Astrocyte (in vitro differentiated cells and primary cell): ENCODE measurements at regions not wholly inside any gene's neighbourhood (a gene's known extent, or its start where the extent isn't known, plus 50 kb on each side); places are given as distances from the start of the nearest gene placed in this dataset.

Source experiments
- EZH2 ChIP-seq: IDR thresholded peaks from 2 replicates; pipeline ENCODE4 v1.6.1; 2012; ENCODE audit warnings: mild to moderate bottlenecking, low read length, inconsistent platforms; ENCODE audit not compliant: insufficient read depth
- TF ChIP-seq, protein P1 (sequence below): IDR thresholded peaks from 2 replicates; pipeline ENCODE4 v1.5.1; 2011; ENCODE audit warnings: low read depth, mild to moderate bottlenecking, inconsistent platforms, low read length, moderate library complexity; ENCODE audit not compliant: insufficient read depth

DNA sequence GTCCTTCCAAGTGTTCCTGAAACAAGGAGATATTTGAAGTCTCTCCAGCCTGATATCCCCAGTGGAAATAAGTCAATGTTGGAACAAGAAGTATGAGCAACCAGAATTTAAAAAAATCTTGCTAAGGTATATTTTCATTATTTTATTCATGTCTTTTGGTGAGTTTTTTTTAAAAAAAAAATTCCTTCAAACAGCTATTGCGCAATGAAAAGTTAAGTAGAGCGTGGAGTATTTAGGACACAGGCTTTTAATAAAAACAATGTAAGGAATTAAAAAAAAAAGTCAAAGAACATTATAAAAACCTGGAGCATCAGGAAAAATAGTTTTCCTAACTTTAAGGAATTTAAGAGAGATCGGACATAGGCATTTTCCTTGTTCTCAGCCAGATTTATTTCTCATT is 940.4 kb downstream of the KCNJ2 start:
- TF ChIP-seq, protein P1, sequence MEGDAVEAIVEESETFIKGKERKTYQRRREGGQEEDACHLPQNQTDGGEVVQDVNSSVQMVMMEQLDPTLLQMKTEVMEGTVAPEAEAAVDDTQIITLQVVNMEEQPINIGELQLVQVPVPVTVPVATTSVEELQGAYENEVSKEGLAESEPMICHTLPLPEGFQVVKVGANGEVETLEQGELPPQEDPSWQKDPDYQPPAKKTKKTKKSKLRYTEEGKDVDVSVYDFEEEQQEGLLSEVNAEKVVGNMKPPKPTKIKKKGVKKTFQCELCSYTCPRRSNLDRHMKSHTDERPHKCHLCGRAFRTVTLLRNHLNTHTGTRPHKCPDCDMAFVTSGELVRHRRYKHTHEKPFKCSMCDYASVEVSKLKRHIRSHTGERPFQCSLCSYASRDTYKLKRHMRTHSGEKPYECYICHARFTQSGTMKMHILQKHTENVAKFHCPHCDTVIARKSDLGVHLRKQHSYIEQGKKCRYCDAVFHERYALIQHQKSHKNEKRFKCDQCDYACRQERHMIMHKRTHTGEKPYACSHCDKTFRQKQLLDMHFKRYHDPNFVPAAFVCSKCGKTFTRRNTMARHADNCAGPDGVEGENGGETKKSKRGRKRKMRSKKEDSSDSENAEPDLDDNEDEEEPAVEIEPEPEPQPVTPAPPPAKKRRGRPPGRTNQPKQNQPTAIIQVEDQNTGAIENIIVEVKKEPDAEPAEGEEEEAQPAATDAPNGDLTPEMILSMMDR: no peak
- TF ChIP-seq EZH2: no peak
